Epithelial cell of esophagus (primary cell): ENCODE measurements at regions not wholly inside any gene's neighbourhood (a gene's known extent, or its start where the extent isn't known, plus 50 kb on each side); places are given as distances from the start of the nearest gene placed in this dataset.
A peak's percentile ranks its signal among the peaks of the same experiment; 100 is the strongest.
"Not testable (repeated sequence)": the region's sequence is repeated elsewhere in the genome, so short reads cannot be mapped to it uniquely, and the experiment has no call there.

Source experiments
- DNase-seq: peaks from one replicate; pipeline ENCODE4 v3.0.0; 2010; ENCODE audit warnings: low read depth
- H3K4me3 ChIP-seq: 2 replicates; pipeline ENCODE4 v1.5.1; 2011; ENCODE audit warnings: mild to moderate bottlenecking, low read length, control low read depth
- CTCF ChIP-seq: IDR thresholded peaks from 2 replicates; pipeline ENCODE4 v1.5.1; 2011; ENCODE audit warnings: low read depth, mild to moderate bottlenecking, low read length, control low read depth, inconsistent platforms; ENCODE audit not compliant: insufficient read depth; ENCODE audit errors: missing control alignments

GRCh38 chrX:63115196-63115595, 235.9 kb downstream of the SPIN4 start:
- DNase-seq: no peak
- no peak overlapping the region for H3K4me3 ChIP-seq
- no peak for TF ChIP-seq CTCF

GRCh38 chrX:63101879-63102620, 249.1 kb downstream of the SPIN4 start:
- DNase-seq: no peak
- TF ChIP-seq CTCF: no peak

GRCh38 chrX:63058204-63058603, 292.9 kb downstream of the SPIN4 start:
- TF ChIP-seq CTCF: no peak
- no peak for DNase-seq
- H3K4me3 ChIP-seq: no peak overlapping the region

More at GRCh38 chrX:63101879-63102620, 249.1 kb downstream of the SPIN4 start:
- H3K4me3 ChIP-seq: no peak overlapping the region

- no peak for TF ChIP-seq CTCF
- peak; percentile 6 for DNase-seq
- H3K4me3 ChIP-seq: no peak overlapping the region
Measured at GRCh38 chrX:63050225-63050624, 300.9 kb downstream of the SPIN4 start.

- no peak overlapping the region for H3K4me3 ChIP-seq
Measured at GRCh38 chrX:63032811-63033210, 318.3 kb downstream of the SPIN4 start.

GRCh38 chrX:63013549-63013948, 337.6 kb downstream of the SPIN4 start:
- no peak for TF ChIP-seq CTCF
- DNase-seq: no peak
- no peak overlapping the region for H3K4me3 ChIP-seq

More at GRCh38 chrX:63032811-63033210, 318.3 kb downstream of the SPIN4 start:
- DNase-seq: no peak
- no peak for TF ChIP-seq CTCF

GRCh38 chrX:63012574-63012973, 338.6 kb downstream of the SPIN4 start:
- H3K4me3 ChIP-seq: no peak overlapping the region
- DNase-seq: no peak
- TF ChIP-seq CTCF: no peak

- H3K4me3 ChIP-seq, DNase-seq: not testable (repeated sequence)
Measured at GRCh38 chrX:63000196-63000595, 350.9 kb downstream of the SPIN4 start.
